Calu3 (cell line): ENCODE measurements at regions not wholly inside any gene's neighbourhood (a gene's known extent, or its start where the extent isn't known, plus 50 kb on each side); places are given as distances from the start of the nearest gene placed in this dataset.

Source experiments
- BruUV-seq: library from RNA; stranded (reverse); fragments of 400-500 nt; replicated peaks from 2 replicates; lab custom pipeline; 2021; lab: Mats Ljungman, UMichigan
- CTCF ChIA-PET: fragments of 300-600 bp; sonication (Branson Sonifier 250); formaldehyde crosslinking; loops from one replicate; lab custom pipeline; 2022; ENCODE audit warnings: antibody characterized with exemption; lab: Charles Lee
- DNase-seq: peaks from one replicate; pipeline ENCODE4 v3.0.0; 2022
- H3K27ac Mint-ChIP-seq: one replicate; pipeline ENCODE4 v1.8.0; 2022; ENCODE audit warnings: mixed read lengths; ENCODE audit not compliant: unreplicated experiment
- H3K27me3 Mint-ChIP-seq: one replicate; pipeline ENCODE4 v1.8.0; 2022; ENCODE audit warnings: mixed read lengths; ENCODE audit not compliant: unreplicated experiment
- H3K36me3 Mint-ChIP-seq: one replicate; pipeline ENCODE4 v1.8.0; 2022; ENCODE audit warnings: mild to moderate bottlenecking, moderate library complexity, mixed read lengths; ENCODE audit not compliant: insufficient read depth, unreplicated experiment
- H3K4me1 Mint-ChIP-seq: one replicate; pipeline ENCODE4 v1.8.0; 2022; ENCODE audit warnings: mild to moderate bottlenecking, low read depth, mixed read lengths; ENCODE audit not compliant: unreplicated experiment
- H3K4me3 Mint-ChIP-seq: one replicate; pipeline ENCODE4 v1.8.0; 2022; ENCODE audit warnings: mild to moderate bottlenecking, low read depth, moderate library complexity, mixed read lengths; ENCODE audit not compliant: unreplicated experiment
- H3K9me3 Mint-ChIP-seq: one replicate; pipeline ENCODE4 v1.8.0; 2022; ENCODE audit warnings: low read depth, mixed read lengths; ENCODE audit not compliant: unreplicated experiment
- intact Hi-C: fragments of 100-400 bp; cut with micrococcal nuclease; formaldehyde crosslinking; loops from one replicate; pipeline ENCODE4 v1.10.0; 2022; ENCODE audit not compliant: unreplicated experiment
- TF ChIP-seq, protein P1 (sequence below): fragments of 200-600 bp; IDR thresholded peaks from one replicate; pipeline ENCODE4 v1.8.0; 2022; ENCODE audit warnings: antibody characterized with exemption; ENCODE audit not compliant: unreplicated experiment

GRCh38 chr14:100438678-100439592 lies 115.8 kb downstream of the SLC25A47 start:
- intact Hi-C loops, result no loop called here
- Mint-ChIP-seq H3K4me3 (no peak overlapping the region), H3K27ac (peak overlapping the region; percentile 33), H3K27me3 (no peaks in the 10 kb centered on the region), H3K36me3 (no peaks in the 10 kb centered on the region), H3K4me1 (peaks cover 41% of the 10 kb centered on the region), H3K9me3 (no peaks in the 10 kb centered on the region)
- DNase-seq, result peak; percentile 82
- TF ChIP-seq, protein P1, sequence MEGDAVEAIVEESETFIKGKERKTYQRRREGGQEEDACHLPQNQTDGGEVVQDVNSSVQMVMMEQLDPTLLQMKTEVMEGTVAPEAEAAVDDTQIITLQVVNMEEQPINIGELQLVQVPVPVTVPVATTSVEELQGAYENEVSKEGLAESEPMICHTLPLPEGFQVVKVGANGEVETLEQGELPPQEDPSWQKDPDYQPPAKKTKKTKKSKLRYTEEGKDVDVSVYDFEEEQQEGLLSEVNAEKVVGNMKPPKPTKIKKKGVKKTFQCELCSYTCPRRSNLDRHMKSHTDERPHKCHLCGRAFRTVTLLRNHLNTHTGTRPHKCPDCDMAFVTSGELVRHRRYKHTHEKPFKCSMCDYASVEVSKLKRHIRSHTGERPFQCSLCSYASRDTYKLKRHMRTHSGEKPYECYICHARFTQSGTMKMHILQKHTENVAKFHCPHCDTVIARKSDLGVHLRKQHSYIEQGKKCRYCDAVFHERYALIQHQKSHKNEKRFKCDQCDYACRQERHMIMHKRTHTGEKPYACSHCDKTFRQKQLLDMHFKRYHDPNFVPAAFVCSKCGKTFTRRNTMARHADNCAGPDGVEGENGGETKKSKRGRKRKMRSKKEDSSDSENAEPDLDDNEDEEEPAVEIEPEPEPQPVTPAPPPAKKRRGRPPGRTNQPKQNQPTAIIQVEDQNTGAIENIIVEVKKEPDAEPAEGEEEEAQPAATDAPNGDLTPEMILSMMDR, result no peak
- CTCF ChIA-PET, result interaction anchor here (0.8 to 2.7 kb wide), 8 partner anchors 21 to 206 kb away, joined by 3 to 64 read pairs (median 5); no protein-coding TSS in a partner anchor
- no TSS peak for BruUV-seq

DNA sequence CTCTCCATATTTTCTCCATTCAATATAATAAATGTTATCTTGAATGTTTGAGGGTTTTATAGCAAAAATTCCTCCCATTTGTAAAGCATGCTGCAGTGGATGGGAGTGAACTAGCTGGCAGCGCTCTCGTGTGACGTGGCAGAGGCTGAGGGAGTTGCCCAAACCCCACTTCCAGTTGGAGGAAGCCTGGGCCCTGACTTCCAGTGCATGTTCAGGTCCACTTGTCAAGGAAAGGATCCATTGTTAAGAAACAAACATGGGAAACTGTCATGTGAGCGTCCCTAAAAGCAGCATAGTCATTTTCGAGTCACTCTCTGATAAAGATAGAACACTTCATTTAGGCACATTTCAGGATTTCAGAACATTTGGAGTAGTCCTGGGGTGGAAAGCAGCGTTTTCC lies 116.6 kb downstream of the SLC25A47 start:
- H3K4me3 Mint-ChIP-seq, result no peak overlapping the region
- H3K27me3 Mint-ChIP-seq, result no peaks in the 10 kb centered on the region
- intact Hi-C loops, result loop anchor here (1.0 to 5.0 kb wide), 2 partner anchors 38 to 206 kb away; no protein-coding TSS in a partner anchor
- no peaks in the 10 kb centered on the region for H3K36me3 Mint-ChIP-seq
- H3K9me3 Mint-ChIP-seq, result no peaks in the 10 kb centered on the region
- TF ChIP-seq, protein P1, result no peak
- DNase-seq, result no peak
- H3K27ac Mint-ChIP-seq, result peak overlapping the region; percentile 33
- CTCF ChIA-PET, result interaction anchor here (0.7 to 2.7 kb wide), 8 partner anchors 14 to 209 kb away, joined by 3 to 64 read pairs (median 4); no protein-coding TSS in a partner anchor
- peaks cover 41% of the 10 kb centered on the region for H3K4me1 Mint-ChIP-seq
- no TSS peak for BruUV-seq

DNA sequence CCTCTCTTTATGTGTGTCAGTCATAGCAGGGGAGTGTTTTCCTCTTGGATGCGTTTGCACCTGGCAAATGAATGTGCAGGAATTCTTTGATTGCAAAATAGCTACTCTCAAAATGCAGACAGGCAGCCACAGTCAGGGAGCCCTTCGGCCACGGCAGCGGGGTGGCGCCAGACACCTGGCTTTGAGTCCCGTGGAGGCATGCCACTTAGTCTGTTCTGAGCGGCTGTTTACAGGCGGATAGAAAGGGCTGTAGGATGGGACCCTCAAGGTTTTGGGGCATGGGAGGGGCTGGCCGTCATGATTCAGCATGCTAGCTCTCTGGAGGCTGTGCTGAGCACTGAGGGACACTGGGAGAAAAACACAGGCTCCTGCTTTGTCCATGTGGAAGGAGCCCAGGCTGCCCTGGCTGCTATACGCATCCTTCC lies 117.1 kb downstream of the SLC25A47 start:
- H3K4me1 Mint-ChIP-seq, result peaks cover 41% of the 10 kb centered on the region
- intact Hi-C loops, result loop anchor here (1.0 to 5.0 kb wide), 2 partner anchors 37 to 205 kb away; no protein-coding TSS in a partner anchor
- no TSS peak for BruUV-seq
- H3K4me3 Mint-ChIP-seq, result no peak overlapping the region
- no peaks in the 10 kb centered on the region for H3K9me3 Mint-ChIP-seq
- DNase-seq, result peak; percentile 82
- H3K27me3 Mint-ChIP-seq, result no peaks in the 10 kb centered on the region
- CTCF ChIA-PET, result interaction anchor here (0.7 to 2.7 kb wide), 8 partner anchors 15 to 208 kb away, joined by 3 to 64 read pairs (median 4); no protein-coding TSS in a partner anchor
- H3K36me3 Mint-ChIP-seq, result no peaks in the 10 kb centered on the region
- H3K27ac Mint-ChIP-seq, result no peak overlapping the region
- TF ChIP-seq, protein P1, result peak; percentile 60

- no peaks in the 10 kb centered on the region for H3K27me3 Mint-ChIP-seq
- TF ChIP-seq, protein P1, result no peak
- no peaks in the 10 kb centered on the region for H3K36me3 Mint-ChIP-seq
- no peak overlapping the region for H3K4me3 Mint-ChIP-seq
- CTCF ChIA-PET, result interaction anchor here (1.0 to 2.7 kb wide), 5 partner anchors 15 to 204 kb away, joined by 4 to 64 read pairs (median 12); no protein-coding TSS in a partner anchor
- H3K4me1 Mint-ChIP-seq, result peaks cover 36% of the 10 kb centered on the region
- no TSS peak for BruUV-seq
- no peak overlapping the region for H3K27ac Mint-ChIP-seq
- H3K9me3 Mint-ChIP-seq, result no peaks in the 10 kb centered on the region
- DNase-seq, result no peak
- intact Hi-C loops, result loop anchor here (1.0 to 5.0 kb wide), 2 partner anchors 37 to 205 kb away; no protein-coding TSS in a partner anchor
These were observed 117.6 kb downstream of the SLC25A47 start for GRCh38 chr14:100440758-100441203.
